HL-60 (cell line): ENCODE measurements at regions not wholly inside any gene's neighbourhood (a gene's known extent, or its start where the extent isn't known, plus 50 kb on each side); places are given as distances from the start of the nearest gene placed in this dataset.

Source experiments
- CTCF ChIP-seq: IDR thresholded peaks from one replicate; pipeline ENCODE4 v1.5.1; 2011; ENCODE audit warnings: low read length, control low read depth, inconsistent platforms; ENCODE audit not compliant: insufficient read depth
- POLR2AphosphoS5 ChIP-seq: IDR thresholded peaks from 2 replicates; pipeline ENCODE4 v1.6.1; 2012; ENCODE audit warnings: low read depth

DNA sequence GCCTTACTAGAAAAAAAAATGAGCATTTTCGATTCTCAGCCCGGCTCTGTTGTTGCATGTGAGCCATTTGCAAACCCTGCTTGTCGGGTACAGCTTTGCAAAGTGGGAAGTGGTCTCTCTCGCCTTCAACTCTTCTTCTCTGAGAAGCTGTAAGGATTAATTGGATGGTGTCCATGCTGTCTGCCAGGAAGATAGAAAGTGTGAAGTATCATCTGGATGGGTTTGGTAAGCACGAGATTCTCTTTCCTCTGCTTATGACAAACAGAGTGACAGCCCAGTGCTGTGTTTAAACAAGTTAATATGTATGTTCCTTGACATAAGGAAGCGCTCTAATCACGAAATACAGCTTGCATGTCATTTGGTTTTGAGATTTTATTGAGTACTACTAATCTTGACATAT lies 109.1 kb upstream of the SPATA31D4 start:
- TF ChIP-seq CTCF (no peak), POLR2AphosphoS5 (no peak)
